Omental fat pad (tissue), 3 donors: ENCODE measurements at regions not wholly inside any gene's neighbourhood (a gene's known extent, or its start where the extent isn't known, plus 50 kb on each side); places are given as distances from the start of the nearest gene placed in this dataset.

Source experiments
- ATAC-seq: fragments of 150-250 bp; one replicate; pipeline ENCODE4 v1.9.1; 2016; ENCODE audit warnings: mild to moderate bottlenecking, moderate library complexity; ENCODE audit not compliant: low FRiP score
- DNase-seq: peaks from one replicate; pipeline ENCODE4 v3.0.0-alpha.2; 2019; ENCODE audit warnings: low spot score
- TF ChIP-seq, protein P1 (sequence below), 3 donors: fragments of 450-650 bp; IDR thresholded peaks; one replicate each; pipeline ENCODE4 v1.5.1; 2016 to 2017; ENCODE audit warnings: antibody characterized with exemption in 3 of 3, mild to moderate bottlenecking in 3 of 3, moderate library complexity in 2 of 3

DNA sequence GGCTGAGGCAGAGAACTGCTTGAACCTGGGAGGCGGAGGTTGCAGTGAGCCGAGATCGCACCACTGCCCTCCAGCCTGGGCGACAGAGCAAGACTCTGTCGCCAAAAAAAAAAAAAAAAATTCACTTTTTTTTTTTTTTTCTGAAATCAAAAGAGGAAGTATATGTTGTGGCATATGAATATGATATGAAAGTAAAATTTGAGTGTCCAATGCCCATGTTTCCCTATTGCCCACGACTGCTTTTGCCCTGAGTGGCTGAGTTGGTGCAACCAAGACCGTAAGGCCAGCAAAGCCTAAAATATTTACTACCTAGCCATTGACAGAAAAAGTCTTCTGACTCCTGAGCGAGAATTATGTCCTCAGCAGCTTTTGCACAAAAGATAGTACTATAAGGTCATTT lies 101.7 kb upstream of the PARP11 start:
- TF ChIP-seq, protein P1, sequence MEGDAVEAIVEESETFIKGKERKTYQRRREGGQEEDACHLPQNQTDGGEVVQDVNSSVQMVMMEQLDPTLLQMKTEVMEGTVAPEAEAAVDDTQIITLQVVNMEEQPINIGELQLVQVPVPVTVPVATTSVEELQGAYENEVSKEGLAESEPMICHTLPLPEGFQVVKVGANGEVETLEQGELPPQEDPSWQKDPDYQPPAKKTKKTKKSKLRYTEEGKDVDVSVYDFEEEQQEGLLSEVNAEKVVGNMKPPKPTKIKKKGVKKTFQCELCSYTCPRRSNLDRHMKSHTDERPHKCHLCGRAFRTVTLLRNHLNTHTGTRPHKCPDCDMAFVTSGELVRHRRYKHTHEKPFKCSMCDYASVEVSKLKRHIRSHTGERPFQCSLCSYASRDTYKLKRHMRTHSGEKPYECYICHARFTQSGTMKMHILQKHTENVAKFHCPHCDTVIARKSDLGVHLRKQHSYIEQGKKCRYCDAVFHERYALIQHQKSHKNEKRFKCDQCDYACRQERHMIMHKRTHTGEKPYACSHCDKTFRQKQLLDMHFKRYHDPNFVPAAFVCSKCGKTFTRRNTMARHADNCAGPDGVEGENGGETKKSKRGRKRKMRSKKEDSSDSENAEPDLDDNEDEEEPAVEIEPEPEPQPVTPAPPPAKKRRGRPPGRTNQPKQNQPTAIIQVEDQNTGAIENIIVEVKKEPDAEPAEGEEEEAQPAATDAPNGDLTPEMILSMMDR (IDR thresholded peaks at IDR 0.05) = no peak
- ATAC-seq (no peak), DNase-seq (no peak)

DNA sequence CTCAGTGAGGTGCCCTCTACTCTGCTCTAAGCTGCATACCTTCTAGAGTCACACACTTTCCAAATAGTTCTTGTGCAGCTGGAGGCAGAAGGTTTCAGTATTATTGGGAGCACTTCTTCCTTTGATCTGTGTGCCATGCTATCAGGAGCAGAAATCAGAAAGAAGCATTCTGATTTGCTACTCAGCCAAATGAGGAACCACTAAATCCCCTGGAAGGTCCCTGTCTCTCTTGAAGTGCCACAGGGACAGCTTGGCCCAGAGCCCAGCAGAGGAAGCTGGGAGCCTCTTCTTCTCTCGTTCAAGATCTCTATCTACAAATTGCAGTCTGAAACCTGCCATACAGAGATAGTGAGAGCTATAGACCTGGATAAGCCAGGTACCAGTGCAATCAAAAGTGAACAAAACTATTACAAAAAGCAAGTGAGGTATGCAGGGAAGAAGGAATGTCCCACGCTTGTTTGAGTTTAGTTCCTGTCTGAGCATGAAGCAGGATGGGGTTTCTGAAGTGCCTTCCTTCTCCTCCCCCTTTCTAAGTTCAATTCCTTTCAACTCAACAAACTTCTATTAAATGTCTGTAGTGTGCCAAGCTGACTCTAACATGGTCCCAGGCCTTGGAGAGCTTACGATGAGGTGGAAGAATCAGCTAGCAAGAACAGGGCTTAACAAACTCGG lies 100.9 kb upstream of the PARP11 start:
- TF ChIP-seq, protein P1 (IDR thresholded peaks at IDR 0.05) = no peak
- DNase-seq (no peak), ATAC-seq (no peak)

DNA sequence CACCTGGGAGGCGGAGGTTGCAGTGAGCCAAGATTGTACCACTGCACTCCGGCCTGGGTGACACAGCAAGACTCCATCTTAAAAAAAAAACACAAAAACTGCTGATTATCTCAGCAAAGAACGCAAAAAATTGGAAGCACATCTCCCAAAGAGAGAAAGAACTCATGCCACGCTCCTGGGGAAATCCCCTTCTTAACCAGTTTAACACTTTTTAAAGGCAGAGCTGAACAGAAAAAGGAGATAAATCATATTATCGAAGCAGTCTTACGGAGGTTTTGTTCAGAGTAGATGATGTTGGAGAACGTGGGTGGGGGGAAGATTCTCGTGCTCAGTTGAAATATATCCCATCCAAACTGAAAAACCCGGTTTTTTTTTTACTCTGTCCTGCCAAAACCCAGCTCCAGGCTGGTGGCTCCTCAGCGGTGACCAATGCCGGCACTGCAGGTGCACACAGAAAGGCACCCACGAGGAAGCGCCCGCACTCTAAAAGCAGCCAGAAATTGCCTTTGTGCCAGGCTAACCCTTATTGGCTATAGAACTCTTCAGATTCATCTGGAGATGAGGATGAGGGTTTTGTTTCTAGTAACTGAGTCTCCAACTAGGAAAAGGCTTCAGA lies 100.2 kb upstream of the PARP11 start:
- TF ChIP-seq, protein P1 (IDR thresholded peaks at IDR 0.05) = no peak
- DNase-seq (no peak), ATAC-seq (no peak)

DNA sequence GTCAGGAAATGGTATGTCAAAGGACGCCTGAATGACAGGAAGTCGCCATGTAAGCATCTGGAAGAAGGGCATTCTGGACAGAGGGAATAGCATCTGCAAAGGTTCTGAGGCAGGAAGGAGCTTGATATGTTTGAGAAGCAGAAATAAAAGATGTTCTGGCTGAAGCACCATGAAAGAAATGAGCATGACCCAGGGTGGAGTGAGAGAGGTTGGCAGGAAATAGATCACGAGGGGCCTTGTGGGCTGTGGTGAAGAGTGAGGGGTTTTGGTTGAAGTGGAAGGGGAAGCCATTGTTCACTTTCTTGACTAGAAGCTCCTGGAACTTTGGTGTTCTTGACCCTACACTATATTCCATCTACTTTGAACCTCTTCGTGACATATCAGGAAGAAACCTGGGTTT lies 99.4 kb upstream of the PARP11 start:
- ATAC-seq = no peak
- TF ChIP-seq, protein P1 (IDR thresholded peaks at IDR 0.05) = no peak
- no peak for DNase-seq

DNA sequence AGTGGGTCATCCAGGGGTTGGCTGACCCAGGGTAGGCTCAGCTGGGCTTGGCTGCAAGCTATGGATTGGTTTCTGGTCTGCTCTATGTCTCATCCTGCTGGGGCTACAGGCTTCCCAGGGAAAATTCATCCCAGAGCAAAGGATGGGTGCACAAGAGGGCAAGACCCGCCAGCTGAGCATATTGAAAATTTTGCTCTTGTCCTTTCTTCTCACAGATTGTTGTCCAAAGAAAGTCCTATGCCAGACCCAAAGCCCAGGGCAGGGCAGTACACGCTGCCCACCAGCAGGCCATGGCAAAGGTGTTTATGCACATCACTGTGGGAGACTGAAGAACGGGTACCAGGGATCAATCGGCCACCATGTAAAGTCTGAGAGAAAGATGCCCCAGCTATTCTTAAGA lies 95.3 kb upstream of the PARP11 start:
- no peak for DNase-seq
- TF ChIP-seq, protein P1 (IDR thresholded peaks at IDR 0.05) = no peak
- no peak for ATAC-seq

DNA sequence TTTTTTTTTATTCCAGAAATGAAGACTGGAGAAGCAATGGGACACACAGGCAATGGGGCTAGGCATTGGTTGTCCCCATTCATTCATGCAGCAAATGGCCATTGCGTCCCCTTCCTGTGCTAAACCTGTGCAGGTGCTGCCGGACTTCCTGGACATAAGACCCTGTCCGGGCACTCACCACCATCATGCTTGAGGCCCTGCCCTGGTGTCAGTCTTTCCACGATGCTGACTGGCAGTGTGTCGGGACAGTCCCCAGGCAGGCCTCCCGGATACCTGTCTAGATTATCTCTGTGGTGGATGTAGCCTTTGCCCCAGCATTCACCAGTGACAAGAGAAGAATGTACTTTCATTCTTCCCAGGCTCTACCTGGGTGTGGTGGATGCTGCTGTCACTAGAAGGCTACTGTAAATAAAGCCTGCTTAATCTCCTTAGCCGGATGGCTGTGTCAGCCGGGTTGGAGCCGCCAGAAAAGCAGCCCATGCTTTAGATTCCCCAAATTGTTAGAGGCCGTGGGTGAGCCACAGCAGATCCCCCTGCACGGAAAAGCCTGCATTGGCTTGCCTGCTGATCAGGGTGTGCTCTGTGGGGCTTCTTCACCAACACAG lies 94.5 kb upstream of the PARP11 start:
- DNase-seq = no peak
- no peak for ATAC-seq

More for the DNA sequence above, 94.5 kb upstream of the PARP11 start:
- TF ChIP-seq, protein P1 (IDR thresholded peaks at IDR 0.05) = no peak
